ENCODE measurements at regions not wholly inside any gene's neighbourhood (a gene's known extent, or its start where the extent isn't known, plus 50 kb on each side); places are given as distances from the start of the nearest gene placed in this dataset.

DNA sequence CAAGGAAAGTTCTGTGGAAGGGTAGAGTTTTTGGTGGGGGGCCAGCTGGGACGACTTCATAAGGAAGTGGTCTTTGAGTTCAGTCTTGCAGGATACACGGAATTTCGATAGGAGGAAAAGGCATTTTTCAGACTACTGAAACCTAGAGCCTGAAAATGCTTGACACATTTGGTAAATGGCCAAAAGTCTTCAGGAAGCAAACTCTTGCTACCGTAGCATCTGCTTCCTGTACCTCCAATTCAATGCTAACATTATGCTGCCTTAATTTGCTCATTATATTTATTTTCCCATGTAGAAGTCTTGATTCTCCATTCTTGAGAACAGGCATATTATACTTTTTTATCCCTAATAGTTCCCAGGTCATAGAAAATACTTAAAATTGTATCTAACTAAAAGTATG is 129.3 kb upstream of the MED13 start:
- no peak for FAIRE-seq

DNA sequence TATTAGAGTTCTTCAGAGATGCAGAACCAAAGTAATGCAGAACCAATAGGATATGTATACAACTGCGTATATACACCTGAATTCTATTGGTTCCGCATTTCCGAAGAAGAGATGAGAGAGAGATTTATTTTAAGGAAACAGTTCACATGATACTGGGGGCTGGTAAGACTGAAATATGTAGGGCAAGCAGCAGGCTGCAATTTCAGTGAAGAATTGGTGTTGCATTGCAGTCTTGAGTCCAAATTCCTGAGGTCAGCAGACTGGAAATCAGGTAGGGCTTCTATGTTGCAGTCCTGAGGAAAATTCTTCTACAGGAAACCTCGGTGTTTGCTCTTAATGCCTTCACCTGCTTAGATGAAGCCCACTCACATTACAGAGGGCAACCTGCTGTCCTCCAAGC is 128.2 kb upstream of the MED13 start:
- no peak for FAIRE-seq

DNA sequence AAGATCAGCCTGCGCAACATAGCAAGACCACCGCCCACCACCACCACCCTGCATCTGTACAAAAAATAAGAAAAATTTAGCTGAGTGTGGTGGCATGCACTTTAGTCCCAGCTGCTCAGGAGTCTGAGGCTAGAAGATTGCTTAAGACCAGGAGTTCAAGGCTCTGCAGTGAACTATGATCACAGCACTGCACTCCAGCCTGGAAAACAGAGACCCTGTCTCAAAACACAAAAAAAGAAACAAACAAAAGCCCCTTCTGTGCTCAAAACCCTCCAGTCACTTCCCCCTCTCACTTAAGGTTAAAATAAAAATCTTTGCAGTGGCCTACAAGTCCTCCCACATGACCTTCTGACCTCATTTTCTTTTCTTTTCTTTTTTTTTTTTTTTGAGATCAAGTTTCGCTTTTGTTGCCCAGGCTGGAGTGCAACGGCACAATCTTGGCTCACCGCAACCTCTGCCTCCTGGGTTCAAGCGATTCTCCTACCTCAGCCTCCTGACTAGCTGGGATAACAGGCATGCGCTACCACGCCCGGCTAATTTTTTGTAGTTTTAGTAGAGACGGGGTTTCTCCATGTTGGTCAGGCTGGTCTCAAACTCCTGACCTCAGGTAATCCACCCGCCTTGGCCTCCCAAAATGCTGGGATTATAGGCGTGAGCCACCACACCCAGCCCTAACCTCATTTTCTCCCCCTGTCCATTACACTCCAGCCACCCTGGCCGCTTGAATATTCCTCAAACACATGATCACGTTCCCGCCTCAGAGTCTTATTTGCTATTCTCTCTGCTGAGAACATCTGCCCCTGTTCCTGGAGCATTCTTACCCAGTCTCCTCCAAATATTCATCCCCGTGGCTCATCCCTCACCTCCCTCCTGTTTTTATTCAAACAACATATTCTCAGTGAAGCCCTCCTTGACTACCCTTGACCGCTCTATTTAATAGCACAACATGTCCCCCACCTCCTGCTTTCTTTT is 126.6 kb upstream of the MED13 start:
- no peak for FAIRE-seq

DNA sequence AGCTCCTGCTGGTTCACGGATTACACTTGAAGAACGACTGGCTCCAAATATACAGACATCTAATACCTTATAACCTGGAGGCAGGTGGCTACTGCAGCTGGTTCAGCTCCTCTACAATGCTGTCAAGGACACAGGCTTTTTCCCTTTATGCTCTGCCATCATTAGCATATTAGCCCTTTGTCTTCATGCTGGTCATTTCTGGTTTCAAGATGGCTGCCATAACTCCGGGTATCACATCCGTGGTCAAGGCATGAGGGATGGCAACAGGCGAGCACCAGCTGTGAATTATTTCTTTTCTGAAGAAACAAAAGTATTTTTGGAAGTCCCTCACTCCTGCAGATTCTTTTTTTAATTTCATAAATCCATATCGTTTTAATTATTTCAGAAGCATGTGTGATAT is 124.3 kb upstream of the MED13 start:
- no peak for FAIRE-seq

DNA sequence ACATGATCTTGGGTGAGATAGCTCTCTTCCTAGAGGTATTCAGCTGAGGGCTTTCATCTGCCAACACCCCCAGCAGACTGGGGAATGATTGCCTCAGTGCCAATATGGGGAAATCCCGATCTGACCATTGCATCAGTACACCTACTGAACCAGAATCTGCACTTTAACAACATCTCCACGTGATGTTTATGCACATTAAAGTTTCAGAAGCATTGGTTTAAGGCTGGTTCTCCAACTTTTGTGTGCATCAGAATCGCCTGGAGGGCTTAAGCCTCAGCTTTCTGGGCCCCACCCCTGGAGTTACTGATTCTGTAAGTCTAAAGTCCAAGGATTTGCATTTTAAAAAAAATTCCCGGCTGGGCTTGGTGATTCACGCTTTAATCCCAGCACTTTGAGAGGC is 123.6 kb upstream of the MED13 start:
- FAIRE-seq = no peak

DNA sequence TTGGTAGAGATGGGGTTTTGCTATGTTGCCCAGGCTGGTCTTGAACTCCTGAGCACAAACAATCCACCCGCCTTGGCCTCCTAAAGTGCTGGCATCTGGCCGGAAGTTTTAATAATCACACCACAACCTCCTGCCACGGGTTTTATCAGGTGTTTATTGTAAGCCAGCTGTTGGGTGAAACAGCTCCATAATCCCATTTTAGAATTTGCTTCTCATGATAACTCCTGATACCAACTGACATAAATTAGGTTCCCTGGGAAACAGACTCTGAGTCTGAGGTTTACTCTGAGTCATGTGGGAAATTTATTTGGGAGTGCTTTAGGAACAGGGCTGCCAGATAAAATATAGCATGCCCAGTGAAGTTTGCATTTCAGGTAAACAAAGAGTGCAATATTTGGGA is 122.6 kb upstream of the MED13 start:
- FAIRE-seq = no peak

DNA sequence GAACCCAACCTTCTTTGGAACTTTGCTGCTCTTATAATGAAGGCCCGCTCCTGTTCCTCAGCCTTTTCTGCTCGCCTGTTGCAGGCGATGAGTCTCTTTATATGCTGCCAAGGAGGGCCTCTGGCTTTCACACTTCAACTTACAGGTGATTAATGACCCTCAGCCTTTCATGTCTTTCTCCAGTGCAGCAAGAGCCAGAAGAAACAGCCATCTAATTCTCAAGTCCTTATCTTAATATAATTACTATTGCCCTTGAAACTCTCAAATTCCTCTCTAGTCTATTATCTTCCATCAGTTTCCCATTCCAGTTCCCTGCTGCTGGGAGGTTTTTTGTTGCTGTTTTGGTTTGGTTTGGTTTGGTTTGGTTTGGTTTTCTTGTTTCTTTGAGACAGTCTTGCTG is 121.8 kb upstream of the MED13 start:
- no peak for FAIRE-seq

DNA sequence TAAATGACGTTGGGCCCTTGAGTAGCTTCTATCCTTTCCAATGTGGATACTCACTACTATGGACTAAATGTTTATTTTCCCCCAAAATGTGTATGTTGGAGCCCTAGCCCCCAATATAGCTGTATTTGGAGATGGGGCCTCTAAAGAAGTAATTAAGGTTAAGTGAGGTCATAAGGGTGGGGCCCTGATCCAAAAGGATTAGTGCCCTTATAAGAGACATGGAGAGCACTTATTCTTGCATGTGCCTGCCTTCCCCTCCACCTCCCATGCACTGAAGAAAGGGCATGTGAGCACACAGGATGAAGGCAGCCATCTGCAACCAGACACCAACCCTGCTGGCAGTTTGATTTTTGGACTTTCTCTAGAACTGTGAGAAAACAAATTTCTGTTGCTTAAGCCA is 115.7 kb upstream of the MED13 start:
- FAIRE-seq = no peak

DNA sequence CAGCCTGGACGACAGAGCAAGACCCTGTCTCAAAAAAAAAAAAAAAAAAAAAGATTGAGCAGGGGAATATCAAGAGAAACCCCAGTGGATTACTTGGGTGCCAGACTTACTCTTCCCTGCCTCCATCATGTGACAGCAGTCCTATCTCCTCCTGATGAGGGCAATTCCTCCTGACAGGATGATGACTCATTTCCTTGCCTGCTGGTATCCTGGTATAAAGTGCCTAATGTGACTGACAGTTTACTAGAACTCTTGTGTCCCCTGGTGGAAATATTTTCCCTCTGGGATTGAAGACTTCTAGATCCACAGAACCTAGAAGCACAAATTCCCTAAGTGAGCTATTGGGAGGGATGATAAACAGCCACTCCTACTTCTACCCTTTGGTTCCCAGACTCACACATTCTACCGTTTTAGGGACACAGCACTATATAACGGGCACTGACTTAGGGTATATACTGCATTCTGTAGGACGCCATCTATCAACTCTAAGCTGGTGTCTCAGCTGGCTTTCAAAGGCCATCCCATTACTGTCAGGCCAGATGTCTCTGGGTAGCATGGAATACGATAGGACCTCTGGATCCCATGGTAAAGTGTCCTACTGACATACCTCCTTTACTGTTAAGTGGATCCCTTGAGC is 114.6 kb upstream of the MED13 start:
- FAIRE-seq = no peak

DNA sequence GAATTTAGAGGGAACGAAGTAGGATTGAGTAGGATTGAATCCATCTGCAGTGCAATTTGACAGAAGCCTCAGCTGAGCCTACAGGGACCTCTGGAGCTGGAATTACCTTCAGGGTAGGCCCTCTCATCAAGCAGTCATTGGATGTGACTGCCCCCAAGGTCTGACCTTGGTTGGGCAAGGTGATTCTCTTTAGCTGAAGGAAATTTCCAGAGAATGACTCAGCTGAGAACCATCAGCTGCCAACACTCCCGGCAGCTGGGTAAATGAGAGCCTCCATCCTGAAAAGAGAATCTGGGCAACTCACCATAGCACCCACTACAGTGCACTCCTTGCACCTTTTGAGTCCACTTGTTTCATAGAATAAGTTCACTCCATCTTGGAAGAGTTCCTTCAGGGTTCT is 113.5 kb upstream of the MED13 start:
- FAIRE-seq = no peak

DNA sequence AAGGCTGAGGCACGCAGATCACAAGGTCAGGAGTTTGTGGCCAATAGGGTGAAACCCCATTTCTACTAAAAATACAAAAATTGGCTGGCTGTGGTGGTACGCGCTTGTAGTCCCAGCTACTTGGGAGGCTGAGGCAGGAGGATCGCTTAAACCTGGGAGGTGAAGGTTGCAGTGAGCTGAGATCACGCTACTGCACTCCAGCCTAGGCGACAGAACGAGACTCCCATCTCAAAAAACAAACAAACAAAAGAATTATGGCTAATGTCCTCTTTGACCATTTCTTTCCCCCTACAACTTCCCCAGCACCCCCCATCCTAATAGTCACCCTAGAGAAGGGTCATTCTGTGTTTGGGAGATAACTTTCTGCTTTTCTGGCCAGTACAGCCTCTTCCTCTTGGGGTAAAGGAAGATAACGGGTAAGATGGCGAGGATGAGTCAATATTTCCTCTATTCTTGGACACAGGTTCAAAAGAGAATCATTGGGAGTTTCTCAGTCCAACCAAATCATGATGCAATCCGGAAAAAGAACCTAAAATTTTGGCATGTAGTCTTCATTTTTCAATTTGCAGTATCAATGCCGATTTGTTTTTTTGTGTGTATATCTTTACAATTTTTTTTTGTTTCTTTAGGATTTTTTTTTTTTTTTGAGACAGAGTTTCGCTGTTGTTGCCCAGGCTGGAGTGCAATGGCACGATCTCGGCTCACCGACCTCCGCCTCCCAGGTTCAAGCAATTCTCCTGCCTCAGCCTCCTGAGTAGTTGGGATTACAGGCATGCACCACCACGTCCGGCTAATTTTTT is 107.6 kb upstream of the MED13 start:
- no peak for FAIRE-seq

DNA sequence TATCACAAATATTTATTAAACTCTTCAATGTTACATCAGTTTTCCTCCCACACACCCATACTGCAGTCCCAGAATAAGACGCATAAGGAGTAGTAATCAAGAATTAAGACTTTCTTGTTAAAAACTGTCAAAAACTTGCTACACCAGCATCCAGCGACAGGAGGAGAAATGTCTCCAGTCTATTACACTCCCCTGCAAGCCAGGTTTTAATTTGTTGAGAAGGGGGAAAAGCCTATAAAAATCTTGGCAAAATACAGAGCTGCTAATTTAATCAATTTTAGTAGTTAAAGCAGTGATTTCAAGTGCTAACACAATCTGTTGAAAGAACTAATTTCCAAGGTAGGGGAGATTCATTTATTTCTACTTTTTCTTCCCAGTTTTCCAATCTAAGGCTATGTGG is 102.0 kb upstream of the MED13 start:
- FAIRE-seq = no peak

DNA sequence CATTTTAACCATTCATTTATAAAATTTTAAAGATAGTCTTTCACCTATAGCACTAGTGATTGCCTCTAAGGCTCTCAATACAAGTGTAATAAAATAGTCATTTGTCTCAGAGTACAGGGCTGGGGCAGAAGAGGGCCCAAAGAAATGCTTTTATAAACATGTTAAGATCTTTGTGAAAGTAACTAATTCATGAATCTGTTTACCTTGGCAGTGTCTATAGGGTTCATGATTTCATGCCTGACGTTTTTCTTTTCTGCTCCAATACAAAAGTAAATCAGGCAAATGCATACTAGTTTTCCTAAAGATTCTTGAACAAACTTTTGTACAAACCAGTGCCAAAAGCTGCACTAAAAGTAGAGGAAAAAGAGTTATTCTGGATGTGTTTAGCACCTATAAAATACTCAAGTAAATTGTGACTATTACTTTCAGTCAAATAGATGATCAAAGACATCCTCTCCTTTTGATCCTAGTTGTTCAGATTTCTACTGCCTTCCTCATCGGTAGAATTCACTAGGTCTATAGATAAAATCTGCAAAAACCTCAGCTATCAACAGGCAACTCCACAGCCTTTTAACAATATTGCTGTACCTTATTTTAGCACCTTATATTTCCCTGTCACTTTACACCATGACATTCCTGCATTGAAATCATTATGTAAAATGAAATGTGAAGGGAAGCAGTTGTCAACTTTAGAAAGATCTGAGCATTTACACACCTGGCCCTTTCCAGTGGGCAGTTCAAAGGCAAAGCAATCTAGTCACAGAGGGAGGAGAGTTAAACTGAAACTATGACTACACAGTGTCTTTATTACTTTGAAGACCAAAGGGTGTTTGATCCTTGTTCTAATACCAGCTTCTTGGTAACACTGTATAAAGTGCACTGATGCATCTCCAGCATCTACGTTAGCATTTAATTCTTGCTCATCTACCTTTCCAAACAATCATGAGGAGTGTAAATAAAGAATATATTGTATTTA is 100.0 kb upstream of the MED13 start:
- no peak for FAIRE-seq

DNA sequence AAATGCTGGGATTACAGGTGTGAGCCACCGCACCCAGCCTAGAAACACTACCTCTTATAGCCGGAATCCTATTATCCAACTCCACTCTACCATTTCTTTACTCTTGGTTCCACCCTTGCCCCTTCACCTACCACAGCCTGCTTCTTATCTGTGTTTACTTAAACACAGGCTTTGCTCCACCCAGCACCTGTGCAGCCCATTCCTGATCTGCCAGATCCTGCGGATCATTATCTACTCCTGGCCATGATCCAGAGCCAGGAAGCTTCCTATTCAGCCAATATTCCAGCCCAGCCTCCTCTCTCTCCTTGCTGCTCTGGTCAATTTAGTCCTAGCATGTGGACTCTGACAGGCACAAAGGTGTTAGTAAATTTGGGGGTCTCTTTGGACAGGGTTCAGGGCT is 98.8 kb upstream of the MED13 start:
- FAIRE-seq = no peak

DNA sequence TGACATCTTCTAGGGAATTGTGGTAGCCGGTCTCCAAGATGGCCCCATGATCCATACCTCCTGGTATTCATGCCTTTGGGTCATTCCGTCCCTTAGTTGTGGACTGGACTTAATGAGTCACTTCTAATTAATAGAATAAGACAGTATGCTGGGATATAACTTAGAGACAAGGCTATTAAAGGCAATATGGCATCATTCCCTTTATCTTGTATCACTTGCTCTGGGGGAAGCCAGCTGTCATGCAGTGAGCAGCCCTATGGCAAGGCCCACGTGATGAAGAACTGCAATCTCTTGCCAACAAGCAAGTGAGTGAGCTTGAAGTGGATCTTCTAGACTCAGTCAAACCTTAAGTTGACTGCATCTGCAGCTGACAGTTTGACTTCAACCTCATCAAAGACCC is 97.8 kb upstream of the MED13 start:
- FAIRE-seq = no peak

DNA sequence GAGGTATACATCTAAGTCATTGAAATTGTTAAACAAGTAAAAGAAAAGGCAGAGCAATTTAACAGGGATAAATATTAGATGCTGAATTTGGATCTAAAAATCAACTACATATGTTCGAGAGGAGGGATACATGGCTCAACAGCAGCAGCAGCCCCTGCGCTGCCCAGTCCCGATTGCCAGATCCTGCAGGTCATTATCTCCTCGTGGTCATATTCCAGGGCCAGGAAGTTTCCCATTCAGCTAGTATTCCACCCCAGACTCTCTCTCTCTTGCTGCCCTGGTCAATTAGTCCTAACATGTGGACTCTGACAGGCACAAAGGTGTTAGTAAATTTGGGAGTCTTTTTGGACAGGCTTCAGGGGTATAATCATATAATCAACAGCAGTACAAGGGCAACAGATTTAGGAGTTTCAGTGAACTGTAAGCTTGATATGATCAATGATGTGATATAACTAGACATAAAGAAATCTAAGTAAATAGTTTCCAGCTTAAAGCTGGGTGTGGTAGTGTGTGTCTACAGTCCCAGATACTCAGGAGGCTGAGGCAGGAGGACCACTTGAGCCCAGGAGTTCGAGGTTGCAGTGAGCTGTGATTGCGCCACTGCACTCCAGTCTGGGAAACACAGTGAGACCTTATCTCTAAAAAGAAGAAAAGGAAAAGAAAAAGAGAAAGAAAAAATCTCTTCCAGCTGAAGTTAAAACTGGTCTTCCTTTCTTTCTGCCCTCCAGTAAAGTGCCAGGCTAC is 96.5 kb upstream of the MED13 start:
- FAIRE-seq = no peak

DNA sequence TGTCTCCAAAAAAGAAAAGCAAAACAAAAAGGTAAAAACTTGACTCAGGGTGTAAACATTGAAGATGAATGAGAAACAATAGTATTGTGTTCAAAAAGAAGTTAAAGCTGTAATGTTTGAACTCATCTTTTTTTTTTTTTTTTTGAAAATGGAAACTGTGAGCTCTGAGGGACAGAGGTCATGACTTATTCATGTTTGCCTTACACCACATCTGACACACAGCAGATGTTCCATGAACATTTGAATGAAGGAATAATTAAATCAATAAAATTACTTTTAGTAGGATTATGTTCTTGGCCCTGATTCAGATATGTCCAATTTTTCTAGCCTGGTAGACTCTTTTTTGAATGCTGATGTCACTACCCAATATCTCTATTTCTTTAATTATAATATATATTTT is 95.7 kb upstream of the MED13 start:
- FAIRE-seq = no peak

DNA sequence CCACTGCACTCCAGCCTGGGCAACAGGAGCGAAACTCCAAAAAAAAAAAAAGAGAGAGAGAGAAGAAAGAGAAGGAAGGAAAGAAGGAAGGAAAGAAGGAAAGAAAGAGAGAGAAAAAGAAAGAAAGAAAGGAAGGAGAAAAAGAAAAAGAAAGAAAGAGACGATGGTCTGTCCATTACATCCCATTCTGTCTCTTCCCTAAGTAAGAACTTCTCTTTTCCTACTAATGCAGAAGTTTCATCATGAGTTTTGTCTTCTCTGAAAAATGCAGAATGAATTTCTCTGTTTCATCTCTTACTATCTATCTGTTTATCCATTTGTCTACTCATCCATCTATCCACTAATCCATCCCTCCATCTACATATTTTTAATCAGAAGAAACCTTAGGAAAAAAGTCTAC is 94.9 kb upstream of the MED13 start:
- FAIRE-seq = no peak

DNA sequence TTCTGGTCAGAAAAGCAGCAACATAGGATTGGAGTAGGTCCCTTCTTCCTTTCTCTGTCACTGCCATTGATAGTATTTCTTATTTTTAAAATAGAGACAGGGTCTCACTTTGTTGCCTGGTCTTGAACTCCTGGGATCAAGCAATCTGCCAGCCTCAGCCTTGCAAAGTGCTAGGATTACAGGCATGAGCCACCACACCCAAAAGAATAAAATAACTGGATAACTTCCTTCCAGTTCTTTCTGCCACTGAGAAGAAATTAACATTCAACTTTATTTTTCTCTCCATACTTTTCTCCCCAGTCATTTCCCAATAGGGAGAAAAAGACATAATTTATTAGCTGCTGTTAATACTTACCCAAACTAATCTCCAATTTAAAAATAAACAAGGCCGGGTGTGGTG is 91.9 kb upstream of the MED13 start:
- no peak for FAIRE-seq

DNA sequence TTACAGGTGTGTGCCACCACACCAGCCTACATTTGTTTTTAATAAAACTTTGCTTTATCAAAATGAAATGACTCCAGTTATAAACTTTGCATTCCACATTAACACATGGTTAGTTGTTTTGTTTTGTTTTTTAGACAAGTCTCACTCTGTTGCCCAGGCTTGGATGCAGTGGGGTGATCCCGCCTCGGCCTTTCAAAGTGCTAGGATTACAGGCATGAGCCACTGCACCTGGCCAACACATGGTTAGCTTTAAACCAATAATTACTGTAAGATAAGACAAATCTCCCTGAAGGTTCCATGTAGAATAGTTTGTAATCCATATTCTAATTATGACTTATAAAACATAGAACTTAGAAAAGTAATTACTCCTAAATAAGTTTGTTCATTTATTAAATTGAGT is 89.8 kb upstream of the MED13 start:
- no peak for FAIRE-seq

DNA sequence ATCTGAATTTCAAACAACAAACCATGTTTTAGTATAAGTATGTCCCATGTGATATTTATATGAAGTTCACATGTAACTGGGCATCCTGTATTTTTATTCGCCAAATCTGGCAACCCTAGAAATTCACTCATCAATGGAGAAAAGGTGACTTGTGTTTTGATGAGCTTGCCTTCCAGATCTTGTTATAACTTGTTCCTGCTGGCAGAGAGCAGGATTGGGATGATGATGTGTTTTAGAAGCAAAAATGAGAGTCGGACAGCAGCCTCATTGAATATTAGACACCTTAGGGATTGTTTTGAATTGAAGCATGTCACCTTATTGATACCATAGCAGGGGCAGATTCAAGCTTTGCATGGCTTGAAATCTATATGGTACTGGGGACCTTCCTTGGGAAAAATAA is 85.4 kb upstream of the MED13 start:
- no peak for FAIRE-seq

DNA sequence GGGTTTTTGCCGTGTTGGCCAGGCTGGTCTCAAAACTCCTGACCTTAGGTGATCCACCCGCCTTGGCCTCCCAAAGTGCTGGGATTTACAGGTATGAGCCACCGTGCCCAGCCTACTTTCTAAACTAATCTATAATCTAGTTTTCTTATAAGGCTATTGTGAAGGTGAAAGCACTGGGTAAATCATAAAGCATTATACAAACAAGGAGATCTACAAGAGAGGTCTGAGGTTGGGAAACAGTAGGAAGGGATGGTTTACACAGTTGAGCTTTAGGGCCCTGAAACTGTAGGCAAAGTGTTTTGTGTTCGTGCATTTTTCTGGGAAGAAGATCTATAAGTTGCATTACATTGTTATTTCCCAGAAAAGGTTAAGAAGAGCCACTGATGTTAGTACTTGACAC is 84.9 kb upstream of the MED13 start:
- FAIRE-seq = no peak

Measured in G401.6 (cell line).